IPS DF 6.9 (cell line): ENCODE measurements at regions not wholly inside any gene's neighbourhood (a gene's known extent, or its start where the extent isn't known, plus 50 kb on each side); places are given as distances from the start of the nearest gene placed in this dataset.

Experiments used
- DNase-seq: peaks from one replicate; pipeline ENCODE4 v3.0.0-alpha.2; 2013; ENCODE audit warnings: low read depth, low spot score
- H3K27ac ChIP-seq: one replicate; pipeline ENCODE4 v1.5.1; 2013; ENCODE audit warnings: low read length, control low read depth
- H3K27me3 ChIP-seq: 2 replicates; pipeline ENCODE4 v1.6.1; 2013; ENCODE audit warnings: mild to moderate bottlenecking, low read length; ENCODE audit not compliant: control insufficient read depth, insufficient read depth
- H3K36me3 ChIP-seq: 2 replicates; pipeline ENCODE4 v1.6.1; 2013; ENCODE audit warnings: low read length; ENCODE audit not compliant: control insufficient read depth, insufficient read depth
- H3K4me1 ChIP-seq: 2 replicates; pipeline ENCODE4 v1.6.1; 2013; ENCODE audit warnings: low read length; ENCODE audit not compliant: control insufficient read depth, insufficient read depth
- H3K4me3 ChIP-seq: 2 replicates; pipeline ENCODE4 v1.5.1; 2013; ENCODE audit warnings: mild to moderate bottlenecking, low read length
- H3K9me3 ChIP-seq: 2 replicates; pipeline ENCODE4 v1.6.1; 2013; ENCODE audit warnings: low read length, inconsistent platforms; ENCODE audit not compliant: control insufficient read depth, insufficient read depth
- WGBS: extraction: QIAGEN DNeasy Blood & Tissue Kit; methylation state at CpG from one replicate; pipeline ENCODE4 v1.1.7; 2013; ENCODE audit warnings: mixed read lengths, missing lambda C conversion rate; ENCODE audit not compliant: insufficient read length, insufficient coverage; 5-methylcytosine and 5-hydroxymethylcytosine counted together

DNA sequence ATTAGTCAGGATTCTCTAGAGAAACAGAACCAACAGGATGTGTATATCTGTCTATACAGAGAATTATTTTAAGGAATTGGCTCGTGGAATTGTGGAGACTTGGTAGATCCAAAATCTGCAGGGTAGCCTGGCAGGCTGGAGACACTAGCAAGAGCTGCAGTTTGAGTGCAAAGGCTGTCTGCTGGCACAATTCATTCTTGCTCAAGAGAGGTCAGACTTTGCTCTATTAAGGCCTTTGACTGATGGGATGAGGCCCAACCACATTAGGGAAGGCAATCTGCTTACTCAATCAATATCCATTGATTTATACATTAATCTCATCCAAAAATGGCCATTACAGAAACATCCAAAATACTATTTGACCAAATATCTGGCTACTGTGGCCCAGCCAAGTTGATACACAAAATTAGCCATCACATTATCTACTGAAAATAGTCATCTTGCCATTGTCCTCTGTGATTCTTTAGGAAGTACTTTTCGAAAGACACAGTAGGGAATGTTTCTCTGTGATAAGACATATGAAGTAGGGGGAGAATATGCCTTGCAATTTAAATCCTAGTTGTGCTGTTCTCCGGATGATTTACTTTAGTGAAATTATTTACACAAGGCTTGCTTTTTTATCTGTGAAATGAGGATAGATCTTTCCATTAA is 873.8 kb downstream of the ROBO2 start:
- Histone ChIP-seq H3K27ac (no peak overlapping the region), H3K4me1 (no peaks in the 10 kb centered on the region), H3K9me3 (no peaks in the 10 kb centered on the region), H3K27me3 (no peaks in the 10 kb centered on the region), H3K36me3 (no peaks in the 10 kb centered on the region), H3K4me3 (no peak overlapping the region)
- DNase-seq = no peak
- no CpG with 5 or more reads among the region's 3 CpGs for WGBS

- no CpG with 5 or more reads among the region's 2 CpGs for WGBS
- Histone ChIP-seq H3K36me3 (no peaks in the 10 kb centered on the region), H3K27me3 (no peaks in the 10 kb centered on the region), H3K9me3 (peaks cover 2% of the 10 kb centered on the region; the same call in 1 of the 2 replicates), H3K4me1 (no peaks in the 10 kb centered on the region), H3K27ac (no peak overlapping the region), H3K4me3 (no peak overlapping the region)
- DNase-seq = no peak
These were observed 875.4 kb downstream of the ROBO2 start for GRCh38 chr3:77915336-77915735.

- no peaks in the 10 kb centered on the region for H3K27me3 ChIP-seq
- no peak overlapping the region for H3K4me3 ChIP-seq
- no peak overlapping the region for H3K27ac ChIP-seq
- no CpG with 5 or more reads among the region's 2 CpGs for WGBS
- H3K4me1 ChIP-seq = no peaks in the 10 kb centered on the region
- no peak for DNase-seq
- H3K36me3 ChIP-seq = no peaks in the 10 kb centered on the region
- H3K9me3 ChIP-seq = peaks cover 2% of the 10 kb centered on the region; the same call in 1 of the 2 replicates
These were observed 877.3 kb downstream of the ROBO2 start for GRCh38 chr3:77917225-77917624.

DNA sequence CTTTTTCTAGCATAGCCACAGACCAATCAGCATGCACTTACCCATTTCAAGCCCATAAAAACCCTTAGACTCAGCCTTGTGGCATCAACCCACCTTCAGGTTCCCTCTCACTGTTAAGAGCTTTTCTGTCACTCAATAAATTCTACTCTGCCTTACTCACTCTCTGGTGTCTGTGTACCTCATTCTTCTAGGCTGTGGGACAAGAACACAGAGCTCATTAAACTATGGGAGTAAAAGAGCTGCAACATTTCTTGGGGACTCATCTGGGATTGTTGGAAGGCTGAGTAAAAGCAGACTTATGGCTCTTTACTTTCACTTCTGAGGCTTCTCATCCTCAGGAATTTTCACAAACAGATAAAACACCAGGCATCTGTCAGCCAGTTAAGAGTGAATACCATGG is 879.3 kb downstream of the ROBO2 start:
- Histone ChIP-seq H3K4me3 (no peak overlapping the region), H3K9me3 (peaks cover 2% of the 10 kb centered on the region; the same call in 1 of the 2 replicates), H3K36me3 (no peaks in the 10 kb centered on the region), H3K27me3 (no peaks in the 10 kb centered on the region), H3K4me1 (no peaks in the 10 kb centered on the region), H3K27ac (no peak overlapping the region)
- no peak for DNase-seq

- Histone ChIP-seq H3K27ac (no peak overlapping the region), H3K4me1 (no peaks in the 10 kb centered on the region; the same call in 1 of the 2 replicates), H3K9me3 (no peaks in the 10 kb centered on the region), H3K36me3 (no peaks in the 10 kb centered on the region), H3K4me3 (no peak overlapping the region), H3K27me3 (no peaks in the 10 kb centered on the region)
- DNase-seq = no peak
- 100% methylated on average over 2 of the region's 9 CpGs for WGBS
These were observed 891.5 kb downstream of the ROBO2 start for GRCh38 chr3:77931255-77932009.

GRCh38 chr3:77932926-77933325 is 893.0 kb downstream of the ROBO2 start:
- Histone ChIP-seq H3K27me3 (no peaks in the 10 kb centered on the region), H3K4me3 (no peak overlapping the region), H3K27ac (no peak overlapping the region), H3K36me3 (no peaks in the 10 kb centered on the region), H3K4me1 (no peaks in the 10 kb centered on the region), H3K9me3 (no peaks in the 10 kb centered on the region)
- WGBS = no CpG with 5 or more reads among the region's 1 CpG
- no peak for DNase-seq

DNA sequence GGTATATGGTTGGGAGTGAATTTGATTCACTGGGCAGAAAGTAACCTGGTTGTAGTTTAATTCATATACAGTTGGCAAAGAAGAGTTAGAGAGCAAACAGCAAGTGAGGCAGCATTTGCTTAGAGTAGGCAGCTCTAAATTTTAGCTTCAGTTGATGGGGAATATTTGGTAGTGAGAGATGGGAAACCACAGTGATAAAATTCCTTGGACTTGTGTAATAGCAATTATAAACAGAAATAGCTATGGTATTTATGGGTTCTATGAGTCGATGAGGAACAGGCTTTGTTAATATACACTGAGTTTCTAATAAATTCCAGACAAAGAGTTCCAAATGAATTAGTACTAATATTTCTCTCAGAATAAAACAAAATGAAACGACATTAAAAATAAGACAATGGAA is 894.0 kb downstream of the ROBO2 start:
- Histone ChIP-seq H3K36me3 (no peaks in the 10 kb centered on the region), H3K4me3 (no peak overlapping the region), H3K9me3 (no peaks in the 10 kb centered on the region), H3K27me3 (no peaks in the 10 kb centered on the region), H3K27ac (no peak overlapping the region), H3K4me1 (no peaks in the 10 kb centered on the region)
- no CpG with 5 or more reads among the region's 2 CpGs for WGBS
- DNase-seq = no peak

GRCh38 chr3:77935418-77935817 is 895.5 kb downstream of the ROBO2 start:
- Histone ChIP-seq H3K27ac (no peak overlapping the region), H3K4me1 (no peaks in the 10 kb centered on the region), H3K36me3 (no peaks in the 10 kb centered on the region), H3K4me3 (no peak overlapping the region), H3K27me3 (no peaks in the 10 kb centered on the region), H3K9me3 (no peaks in the 10 kb centered on the region)
- WGBS = 100% methylated on average over 1 of the region's 1 CpG
- DNase-seq = no peak

GRCh38 chr3:77939726-77940125 is 899.8 kb downstream of the ROBO2 start:
- Histone ChIP-seq H3K9me3 (no peaks in the 10 kb centered on the region), H3K36me3 (no peaks in the 10 kb centered on the region), H3K27me3 (no peaks in the 10 kb centered on the region), H3K27ac (no peak overlapping the region), H3K4me1 (no peaks in the 10 kb centered on the region), H3K4me3 (no peak overlapping the region)
- WGBS = no CpG with 5 or more reads among the region's 1 CpG
- DNase-seq = no peak

DNA sequence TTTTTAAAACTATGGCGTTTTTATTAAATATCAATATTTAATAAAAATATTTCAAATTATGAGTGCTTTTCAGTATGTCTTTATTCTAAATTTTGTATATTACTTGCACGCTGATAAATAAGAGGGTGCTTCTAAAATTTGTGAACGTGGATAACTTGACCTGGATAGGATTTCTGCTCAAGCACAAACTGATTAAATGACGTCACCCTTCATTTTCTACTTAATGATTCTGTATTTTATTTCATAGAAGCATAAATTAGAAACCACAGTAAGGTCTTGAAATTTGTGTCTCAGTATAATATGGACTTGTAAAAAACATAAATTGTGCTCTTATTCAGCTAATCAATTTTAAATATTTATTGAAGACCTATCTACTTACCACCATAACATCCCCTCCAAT is 903.7 kb downstream of the ROBO2 start:
- no peaks in the 10 kb centered on the region for H3K9me3 ChIP-seq
- H3K4me3 ChIP-seq = no peak overlapping the region
- no peaks in the 10 kb centered on the region for H3K36me3 ChIP-seq
- WGBS = no CpG with 5 or more reads among the region's 4 CpGs
- no peak overlapping the region for H3K27ac ChIP-seq
- no peak for DNase-seq
- no peaks in the 10 kb centered on the region for H3K4me1 ChIP-seq
- H3K27me3 ChIP-seq = no peaks in the 10 kb centered on the region

DNA sequence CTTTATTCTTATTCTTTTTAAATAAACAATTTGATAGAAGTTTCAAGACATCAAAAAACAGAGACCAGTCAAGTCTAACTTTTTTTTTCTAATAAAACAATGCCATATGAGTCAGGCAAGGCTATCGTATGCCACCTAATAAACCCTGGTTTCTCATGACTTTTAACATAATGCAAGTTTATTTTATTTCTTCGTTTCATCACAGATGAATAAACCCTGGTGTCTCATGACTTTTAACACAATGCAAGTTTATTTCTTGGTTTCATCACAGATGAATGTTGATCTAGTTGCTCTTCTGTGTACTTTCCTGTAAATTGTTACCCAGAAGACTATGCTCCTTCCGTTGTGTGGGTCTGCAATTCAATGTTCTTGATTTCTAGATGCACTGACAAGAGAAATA is 905.4 kb downstream of the ROBO2 start:
- DNase-seq = no peak
- no CpG with 5 or more reads among the region's 3 CpGs for WGBS
- H3K4me3 ChIP-seq = no peak overlapping the region

More for the DNA sequence above, 905.4 kb downstream of the ROBO2 start:
- Histone ChIP-seq H3K9me3 (no peaks in the 10 kb centered on the region), H3K27me3 (no peaks in the 10 kb centered on the region), H3K36me3 (no peaks in the 10 kb centered on the region), H3K27ac (no peak overlapping the region), H3K4me1 (no peaks in the 10 kb centered on the region)
